Small intestine (tissue), 7 donors: ENCODE measurements at regions not wholly inside any gene's neighbourhood (a gene's known extent, or its start where the extent isn't known, plus 50 kb on each side); places are given as distances from the start of the nearest gene placed in this dataset.
A peak's percentile ranks its signal among the peaks of the same experiment; 100 is the strongest.

ENCODE experiments used
- DNase-seq, 2 donors: peaks; one replicate each; pipeline versions ENCODE4 v3.0.0 to v3.0.0-alpha.2; 2013
- FAIRE-seq: peaks from 2 replicates; lab custom pipeline; 2012; peaks lifted over from hg19 to GRCh38; lab: Jason Lieb, UNC
- H3K27ac ChIP-seq, 3 donors: one replicate each; pipeline ENCODE4 v1.5.1; 2013; ENCODE audit warnings: low read length in 2 of 3, mild to moderate bottlenecking in 2 of 3, control low read depth in 1 of 3, inconsistent platforms in 1 of 3, low read depth in 1 of 3, moderate library complexity in 1 of 3
- H3K27me3 ChIP-seq, 3 donors: one replicate each; pipeline ENCODE4 v1.6.1; 2013; ENCODE audit warnings: low read length in 3 of 3, inconsistent platforms in 1 of 3; ENCODE audit not compliant: control insufficient read depth in 3 of 3, insufficient read depth in 3 of 3
- H3K36me3 ChIP-seq, 3 donors: one replicate each; pipeline ENCODE4 v1.6.1; 2013; ENCODE audit warnings: low read length in 3 of 3, inconsistent platforms in 1 of 3, low read depth in 1 of 3, mild to moderate bottlenecking in 1 of 3, moderate library complexity in 1 of 3; ENCODE audit not compliant: control insufficient read depth in 3 of 3, insufficient read depth in 2 of 3
- H3K4me1 ChIP-seq, 3 donors: one replicate each; pipeline ENCODE4 v1.6.1; 2013; ENCODE audit warnings: low read length in 2 of 3, inconsistent platforms in 1 of 3, low read depth in 1 of 3, mild to moderate bottlenecking in 1 of 3, moderate library complexity in 1 of 3; ENCODE audit not compliant: control insufficient read depth in 3 of 3, insufficient read depth in 2 of 3
- H3K4me3 ChIP-seq, 3 donors: one replicate each; pipeline ENCODE4 v1.5.1; 2013; ENCODE audit warnings: low read length in 3 of 3, control low read depth in 1 of 3, inconsistent platforms in 1 of 3, low read depth in 1 of 3, mild to moderate bottlenecking in 1 of 3, moderate library complexity in 1 of 3
- H3K9me3 ChIP-seq, 2 donors: one replicate each; pipeline ENCODE4 v1.6.1; 2013; ENCODE audit warnings: low read depth in 1 of 2, low read length in 1 of 2; ENCODE audit not compliant: control insufficient read depth in 2 of 2, insufficient read depth in 1 of 2
- WGBS, 3 donors: extraction: QIAGEN DNeasy Blood & Tissue Kit; methylation state at CpG; one replicate each; pipeline ENCODE4 v1.1.7; 2013; 5-methylcytosine and 5-hydroxymethylcytosine counted together
- donor health status: healthy with polysubstance abuse.
- donor health status: control.
- donor health status: control.
- donor health status: Bipolar disorder and iron deficiency.
- donor health status: healthy.

GRCh38 chr2:16139663-16140615, 199.6 kb downstream of the MYCN start:
- 46 to 71% (median 52%) methylated on average over 9 of the region's 9 CpGs for WGBS, 3 donors
- H3K4me3 ChIP-seq: no peak overlapping the region
- H3K36me3 ChIP-seq: no peaks in the 10 kb centered on the region
- H3K9me3 ChIP-seq: no peaks in the 10 kb centered on the region
- no peak for FAIRE-seq
- DNase-seq: peak; percentile 66 to 82
- H3K27ac ChIP-seq: no peak overlapping the region
- H3K27me3 ChIP-seq: no peaks in the 10 kb centered on the region
- H3K4me1 ChIP-seq: peaks cover 0 to 16% (median 9%) of the 10 kb centered on the region in 3 donors

GRCh38 chr2:16138811-16139662, 198.7 kb downstream of the MYCN start:
- no peak overlapping the region for H3K4me3 ChIP-seq
- H3K4me1 ChIP-seq: peaks cover 0 to 16% (median 9%) of the 10 kb centered on the region in 3 donors
- H3K27me3 ChIP-seq: no peaks in the 10 kb centered on the region
- WGBS, 3 donors: 75 to 82% (median 76%) methylated on average over 8 of the region's 8 CpGs
- no peak for DNase-seq
- FAIRE-seq: no peak
- H3K27ac ChIP-seq: no peak overlapping the region
- H3K9me3 ChIP-seq: no peaks in the 10 kb centered on the region
- no peaks in the 10 kb centered on the region for H3K36me3 ChIP-seq

- peaks cover 0 to 9% (median 8%) of the 10 kb centered on the region in 3 donors for H3K4me1 ChIP-seq
- DNase-seq: peak; percentile 7 to 44
- no peak overlapping the region for H3K27ac ChIP-seq
- 87 to 89% (median 89%) methylated on average over 5 of the region's 5 CpGs for WGBS, 3 donors
- FAIRE-seq: no peak
- no peaks in the 10 kb centered on the region for H3K36me3 ChIP-seq
- H3K4me3 ChIP-seq: no peak overlapping the region
- no peaks in the 10 kb centered on the region for H3K9me3 ChIP-seq
- no peaks in the 10 kb centered on the region for H3K27me3 ChIP-seq
These were observed 196.9 kb downstream of the MYCN start for GRCh38 chr2:16137080-16137755.

GRCh38 chr2:16136461-16137035, 196.2 kb downstream of the MYCN start:
- no peak for FAIRE-seq
- H3K27me3 ChIP-seq: no peaks in the 10 kb centered on the region
- no peak overlapping the region for H3K27ac ChIP-seq
- H3K9me3 ChIP-seq: no peaks in the 10 kb centered on the region
- H3K36me3 ChIP-seq: no peaks in the 10 kb centered on the region
- no peak overlapping the region for H3K4me3 ChIP-seq
- DNase-seq: peak in 1 of 2 donors; percentile 0
- WGBS, 3 donors: 78 to 92% (median 80%) methylated on average over 3 of the region's 3 CpGs
- H3K4me1 ChIP-seq: peaks cover 0 to 9% (median 7%) of the 10 kb centered on the region in 3 donors

GRCh38 chr2:16135913-16136310, 195.6 kb downstream of the MYCN start:
- no peak overlapping the region for H3K4me3 ChIP-seq
- 70 to 73% (median 71%) methylated on average over 1 of the region's 1 CpG for WGBS, 3 donors
- H3K27me3 ChIP-seq: no peaks in the 10 kb centered on the region
- no peaks in the 10 kb centered on the region for H3K9me3 ChIP-seq
- no peak overlapping the region for H3K27ac ChIP-seq
- FAIRE-seq (no peak), DNase-seq (peak in 1 of 2 donors; percentile 0)
- no peaks in the 10 kb centered on the region for H3K36me3 ChIP-seq
- peaks cover 0 to 7% (median 4%) of the 10 kb centered on the region in 3 donors for H3K4me1 ChIP-seq

- peaks cover 0 to 7% (median 1%) of the 10 kb centered on the region in 3 donors for H3K4me1 ChIP-seq
- FAIRE-seq: no peak
- H3K27me3 ChIP-seq: no peaks in the 10 kb centered on the region
- DNase-seq: peak in 1 of 2 donors; percentile 1
- H3K9me3 ChIP-seq: no peaks in the 10 kb centered on the region
- no peak overlapping the region for H3K27ac ChIP-seq
- H3K4me3 ChIP-seq: no peak overlapping the region
- H3K36me3 ChIP-seq: no peaks in the 10 kb centered on the region
These were observed 195.0 kb downstream of the MYCN start for GRCh38 chr2:16135196-16135912.

GRCh38 chr2:16134436-16135165, 194.3 kb downstream of the MYCN start:
- 89 to 95% (median 90%) methylated on average over 9 of the region's 9 CpGs for WGBS, 3 donors
- Histone ChIP-seq H3K27ac (no peak overlapping the region), H3K4me1 (peaks cover 0 to 2% (median 0%) of the 10 kb centered on the region in 3 donors), H3K9me3 (no peaks in the 10 kb centered on the region), H3K27me3 (no peaks in the 10 kb centered on the region), H3K4me3 (no peak overlapping the region), H3K36me3 (no peaks in the 10 kb centered on the region)
- DNase-seq (no peak), FAIRE-seq (no peak)
